Mucosa of descending colon (tissue), 3 donors: ENCODE measurements at regions not wholly inside any gene's neighbourhood (a gene's known extent, or its start where the extent isn't known, plus 50 kb on each side); places are given as distances from the start of the nearest gene placed in this dataset.

Experiments used
- ATAC-seq: fragments of 200-7000 bp; cut with Tn5 transposase; one replicate; pipeline ENCODE4 v1.9.1; 2020; ENCODE audit warnings: mild to moderate bottlenecking, moderate library complexity
- DNase-seq, 3 donors: peaks; one replicate each; pipeline ENCODE4 v3.0.0-alpha.2; 2020
- H3K36me3 ChIP-seq: fragments of 200-600 bp; one replicate; pipeline ENCODE4 v1.8.0; 2021; ENCODE audit warnings: low read depth, mild to moderate bottlenecking
- H3K4me1 ChIP-seq: fragments of 200-600 bp; one replicate; pipeline ENCODE4 v1.8.0; 2021; ENCODE audit warnings: low read depth, mild to moderate bottlenecking
- H3K4me3 ChIP-seq: fragments of 200-600 bp; one replicate; pipeline ENCODE4 v1.8.0; 2021; ENCODE audit warnings: mild to moderate bottlenecking
- H3K9me3 ChIP-seq: fragments of 200-600 bp; one replicate; pipeline ENCODE4 v1.8.0; 2021; ENCODE audit warnings: mild to moderate bottlenecking
- intact Hi-C, 2 donors: fragments of 100-400 bp; cut with DNase I in 1 of 2; cut with micrococcal nuclease in 1 of 2; formaldehyde crosslinking; loops; one replicate each; pipeline versions ENCODE4 v1.11.0 to v1.11.1; 2022; cut with DNase I, micrococcal nuclease
- TF ChIP-seq, protein P1 (sequence below): fragments of 200-600 bp; IDR thresholded peaks from one replicate; pipeline ENCODE4 v1.8.0; 2022; ENCODE audit warnings: antibody characterized with exemption, mild to moderate bottlenecking
- donor health status: DM: no; HTN: no; CAD: no; lungs with moderate emphysema.
- donor health status: DM: no; HTN: no; CAD: no.
- donor health status: DM: no; HTN: yes; CAD: no.

DNA sequence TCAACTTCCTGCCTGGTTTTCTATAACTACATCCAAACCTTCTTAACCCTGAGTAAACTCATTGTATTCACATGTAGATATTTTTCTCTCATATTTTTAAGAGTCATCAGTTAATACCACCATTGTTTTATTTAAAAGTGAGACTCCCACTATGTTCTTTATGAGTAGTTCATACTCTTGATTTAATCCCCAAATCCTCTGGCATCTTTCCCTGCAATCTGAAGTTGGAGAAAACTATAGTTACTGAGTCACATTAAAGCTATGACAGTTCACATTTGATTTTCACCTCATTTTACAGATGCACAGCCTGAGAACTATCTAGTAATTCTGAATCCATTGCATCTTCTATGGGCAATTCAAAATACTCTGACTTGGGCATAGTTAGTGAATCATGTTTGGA lies 1358.7 kb upstream of the NRXN1 start:
- no peak for DNase-seq
- no peak for ATAC-seq
- Histone ChIP-seq H3K4me1 (no peaks in the 10 kb centered on the region), H3K36me3 (no peaks in the 10 kb centered on the region), H3K9me3 (no peaks in the 10 kb centered on the region), H3K4me3 (no peak overlapping the region)
- intact Hi-C loops = no loop called here
- TF ChIP-seq, protein P1, sequence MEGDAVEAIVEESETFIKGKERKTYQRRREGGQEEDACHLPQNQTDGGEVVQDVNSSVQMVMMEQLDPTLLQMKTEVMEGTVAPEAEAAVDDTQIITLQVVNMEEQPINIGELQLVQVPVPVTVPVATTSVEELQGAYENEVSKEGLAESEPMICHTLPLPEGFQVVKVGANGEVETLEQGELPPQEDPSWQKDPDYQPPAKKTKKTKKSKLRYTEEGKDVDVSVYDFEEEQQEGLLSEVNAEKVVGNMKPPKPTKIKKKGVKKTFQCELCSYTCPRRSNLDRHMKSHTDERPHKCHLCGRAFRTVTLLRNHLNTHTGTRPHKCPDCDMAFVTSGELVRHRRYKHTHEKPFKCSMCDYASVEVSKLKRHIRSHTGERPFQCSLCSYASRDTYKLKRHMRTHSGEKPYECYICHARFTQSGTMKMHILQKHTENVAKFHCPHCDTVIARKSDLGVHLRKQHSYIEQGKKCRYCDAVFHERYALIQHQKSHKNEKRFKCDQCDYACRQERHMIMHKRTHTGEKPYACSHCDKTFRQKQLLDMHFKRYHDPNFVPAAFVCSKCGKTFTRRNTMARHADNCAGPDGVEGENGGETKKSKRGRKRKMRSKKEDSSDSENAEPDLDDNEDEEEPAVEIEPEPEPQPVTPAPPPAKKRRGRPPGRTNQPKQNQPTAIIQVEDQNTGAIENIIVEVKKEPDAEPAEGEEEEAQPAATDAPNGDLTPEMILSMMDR = no peak

DNA sequence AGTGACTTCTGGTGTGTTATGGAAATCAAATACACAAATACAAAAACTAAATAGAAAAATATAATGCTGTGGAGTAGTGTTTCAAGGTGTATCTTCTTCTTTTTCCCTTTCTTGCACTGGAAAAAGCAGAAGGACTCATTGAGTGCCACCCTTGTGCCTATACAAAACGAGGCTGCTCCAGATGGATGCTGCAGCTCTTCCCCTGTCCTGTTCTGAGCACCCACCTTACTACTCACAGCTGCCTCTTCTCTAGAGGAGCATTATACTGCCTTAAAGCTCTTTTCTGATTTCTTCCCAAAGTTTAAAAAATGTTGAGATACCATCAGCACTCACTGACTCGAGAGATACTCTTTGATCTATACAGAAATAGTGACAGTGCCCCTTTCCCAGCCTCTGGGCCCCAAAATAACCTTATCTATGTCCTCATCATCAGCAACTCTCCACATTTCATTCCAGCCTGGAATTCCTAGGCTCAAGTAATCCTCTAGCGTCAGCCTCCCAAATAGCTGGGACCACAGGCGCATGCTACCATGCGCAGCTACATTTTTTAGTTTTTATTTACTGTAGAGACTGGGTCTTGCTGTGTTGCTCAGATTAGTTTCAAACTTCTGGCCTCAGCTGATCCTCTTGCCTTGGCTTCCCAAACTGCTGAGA lies 1356.1 kb upstream of the NRXN1 start:
- DNase-seq = no peak
- H3K36me3 ChIP-seq = no peaks in the 10 kb centered on the region
- H3K4me1 ChIP-seq = no peaks in the 10 kb centered on the region
- no peak overlapping the region for H3K4me3 ChIP-seq
- intact Hi-C loops = no loop called here
- H3K9me3 ChIP-seq = no peaks in the 10 kb centered on the region
- ATAC-seq = no peak
- TF ChIP-seq, protein P1 = no peak

DNA sequence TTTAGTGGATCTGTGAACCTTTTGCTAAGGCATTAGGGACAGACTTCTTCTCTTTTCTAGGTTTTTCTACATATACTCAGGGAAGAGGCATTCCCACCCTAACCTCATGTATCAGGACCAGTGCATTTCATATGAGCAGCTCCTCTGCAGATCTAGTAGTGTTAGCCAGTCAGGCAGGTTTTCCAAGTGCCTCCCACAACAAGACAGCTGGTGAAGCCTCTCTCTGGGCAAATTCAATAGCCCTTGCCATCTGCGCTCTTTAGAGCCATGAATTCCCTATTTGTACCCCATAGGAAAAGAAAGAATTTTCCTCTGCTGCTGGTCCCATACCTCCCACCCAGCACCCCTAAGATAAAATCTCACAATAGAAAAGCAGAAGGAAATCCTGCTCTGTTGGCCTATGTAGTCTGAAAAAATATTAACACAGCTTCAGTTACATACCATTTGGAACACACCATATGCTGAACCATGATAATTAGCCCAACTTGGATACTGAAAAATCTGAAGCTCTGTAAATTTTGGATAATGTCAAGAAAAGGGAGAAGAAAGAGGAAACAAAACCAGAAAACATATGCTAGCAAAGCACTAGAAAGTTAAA lies 1354.6 kb upstream of the NRXN1 start:
- ATAC-seq (no peak), DNase-seq (no peak)
- Histone ChIP-seq H3K36me3 (no peaks in the 10 kb centered on the region), H3K9me3 (no peaks in the 10 kb centered on the region), H3K4me3 (no peak overlapping the region), H3K4me1 (no peaks in the 10 kb centered on the region)
- intact Hi-C loops = no loop called here
- TF ChIP-seq, protein P1 = no peak

DNA sequence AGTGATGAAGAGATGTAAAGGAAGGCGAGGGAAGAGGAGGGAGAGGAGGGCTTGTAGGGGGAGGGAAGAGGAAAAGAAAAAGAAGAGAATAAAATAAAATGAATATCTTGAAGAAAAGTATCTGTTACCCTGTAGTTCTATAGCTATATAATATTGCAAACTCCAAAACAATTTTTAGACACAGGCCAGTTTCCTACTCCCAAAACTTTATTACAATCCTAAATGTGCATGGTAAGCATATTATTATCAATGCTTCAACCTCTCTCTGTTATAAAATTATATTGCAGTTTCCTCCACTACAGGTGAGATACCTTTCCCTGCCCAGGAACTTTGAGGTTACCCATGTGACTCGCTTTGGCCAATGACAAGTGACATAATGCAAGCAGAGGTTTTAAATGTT lies 1351.6 kb upstream of the NRXN1 start:
- DNase-seq = no peak
- intact Hi-C loops = no loop called here

DNA sequence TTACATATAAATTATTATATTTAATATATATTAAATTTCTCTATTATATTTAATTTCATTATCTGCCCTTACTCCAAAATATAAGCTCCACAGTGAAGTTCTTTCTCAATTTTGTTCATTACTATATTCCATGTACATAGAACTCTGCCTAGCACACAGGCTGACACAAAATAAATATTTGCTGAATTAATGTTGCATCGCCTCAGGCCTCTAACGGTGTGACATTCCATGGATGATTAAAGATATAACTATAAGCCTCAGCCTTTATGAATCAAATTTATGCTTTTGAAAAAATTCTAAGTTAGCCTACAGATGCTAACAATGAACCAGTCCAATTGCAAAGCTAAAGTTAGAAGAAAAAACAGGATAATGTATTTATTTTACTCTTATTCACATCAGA lies 1337.2 kb upstream of the NRXN1 start:
- intact Hi-C loops = no loop called here
- no peak overlapping the region for H3K4me3 ChIP-seq
- TF ChIP-seq, protein P1 = no peak
- ATAC-seq = no peak
- no peaks in the 10 kb centered on the region for H3K4me1 ChIP-seq
- H3K36me3 ChIP-seq = no peaks in the 10 kb centered on the region
- no peaks in the 10 kb centered on the region for H3K9me3 ChIP-seq
- no peak for DNase-seq

More for the DNA sequence above, 1351.6 kb upstream of the NRXN1 start:
- Histone ChIP-seq H3K4me1 (no peaks in the 10 kb centered on the region), H3K4me3 (no peak overlapping the region), H3K36me3 (no peaks in the 10 kb centered on the region), H3K9me3 (no peaks in the 10 kb centered on the region)
- TF ChIP-seq, protein P1 = no peak
- ATAC-seq = no peak
